WERI-Rb-1 (cell line): ENCODE measurements at regions not wholly inside any gene's neighbourhood (a gene's known extent, or its start where the extent isn't known, plus 50 kb on each side); places are given as distances from the start of the nearest gene placed in this dataset.

Experiments used
- DNase-seq: peaks from one replicate; pipeline ENCODE4 v3.0.0-alpha.2; 2020
- H3K27ac ChIP-seq: fragments of 250-450 bp; sonication (Bioruptor Pico); 2 replicates; pipeline ENCODE4 v1.5.1; 2020; ENCODE audit warnings: mild to moderate bottlenecking, moderate library complexity
- H3K27me3 ChIP-seq: fragments of 250-450 bp; sonication (Bioruptor Pico); 2 replicates; pipeline ENCODE4 v1.5.1; 2021; ENCODE audit warnings: mild to moderate bottlenecking, low read depth, moderate library complexity; ENCODE audit not compliant: insufficient read depth, severe bottlenecking
- H3K36me3 ChIP-seq: fragments of 250-450 bp; sonication (Bioruptor Pico); 2 replicates; pipeline ENCODE4 v1.5.1; 2020; ENCODE audit warnings: mild to moderate bottlenecking, moderate library complexity
- H3K4me3 ChIP-seq: 2 replicates; pipeline ENCODE4 v1.5.1; 2011; ENCODE audit warnings: low read depth, mild to moderate bottlenecking, control low read depth, low read length
- H3K9me3 ChIP-seq: fragments of 250-450 bp; sonication (Bioruptor Pico); 2 replicates; pipeline ENCODE4 v1.5.1; 2021; ENCODE audit warnings: mild to moderate bottlenecking, moderate library complexity; ENCODE audit not compliant: severe bottlenecking
- TF ChIP-seq, protein P1 (sequence below): IDR thresholded peaks from 2 replicates; pipeline ENCODE4 v1.5.1; 2011; ENCODE audit warnings: low read depth, mild to moderate bottlenecking, control low read depth, inconsistent platforms, low read length

DNA sequence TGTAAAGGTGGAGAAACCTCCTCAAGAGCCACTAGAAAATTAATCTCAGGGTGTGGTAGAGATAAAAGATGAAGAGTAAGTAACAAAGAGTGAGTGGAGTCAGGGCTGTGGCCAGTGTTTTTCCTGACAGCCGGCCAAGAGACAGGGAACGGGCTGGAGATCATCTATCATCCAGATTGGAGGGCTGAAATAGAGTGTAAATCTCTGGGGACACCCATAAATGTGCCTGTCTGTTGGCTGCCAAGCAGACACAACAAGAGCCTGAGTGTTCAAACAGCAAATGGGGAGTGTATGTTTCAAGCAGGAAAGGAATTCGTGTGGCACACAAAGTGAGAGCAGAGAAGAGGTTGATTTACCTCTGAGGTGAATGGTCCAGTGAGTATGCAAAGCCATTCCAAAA is 326.4 kb upstream of the KHDRBS2 start:
- Histone ChIP-seq H3K27ac (no peak overlapping the region), H3K9me3 (no peaks in the 10 kb centered on the region), H3K36me3 (no peaks in the 10 kb centered on the region), H3K27me3 (no peaks in the 10 kb centered on the region), H3K4me3 (no peak overlapping the region)
- no peak for DNase-seq
- TF ChIP-seq, protein P1, sequence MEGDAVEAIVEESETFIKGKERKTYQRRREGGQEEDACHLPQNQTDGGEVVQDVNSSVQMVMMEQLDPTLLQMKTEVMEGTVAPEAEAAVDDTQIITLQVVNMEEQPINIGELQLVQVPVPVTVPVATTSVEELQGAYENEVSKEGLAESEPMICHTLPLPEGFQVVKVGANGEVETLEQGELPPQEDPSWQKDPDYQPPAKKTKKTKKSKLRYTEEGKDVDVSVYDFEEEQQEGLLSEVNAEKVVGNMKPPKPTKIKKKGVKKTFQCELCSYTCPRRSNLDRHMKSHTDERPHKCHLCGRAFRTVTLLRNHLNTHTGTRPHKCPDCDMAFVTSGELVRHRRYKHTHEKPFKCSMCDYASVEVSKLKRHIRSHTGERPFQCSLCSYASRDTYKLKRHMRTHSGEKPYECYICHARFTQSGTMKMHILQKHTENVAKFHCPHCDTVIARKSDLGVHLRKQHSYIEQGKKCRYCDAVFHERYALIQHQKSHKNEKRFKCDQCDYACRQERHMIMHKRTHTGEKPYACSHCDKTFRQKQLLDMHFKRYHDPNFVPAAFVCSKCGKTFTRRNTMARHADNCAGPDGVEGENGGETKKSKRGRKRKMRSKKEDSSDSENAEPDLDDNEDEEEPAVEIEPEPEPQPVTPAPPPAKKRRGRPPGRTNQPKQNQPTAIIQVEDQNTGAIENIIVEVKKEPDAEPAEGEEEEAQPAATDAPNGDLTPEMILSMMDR: no peak

DNA sequence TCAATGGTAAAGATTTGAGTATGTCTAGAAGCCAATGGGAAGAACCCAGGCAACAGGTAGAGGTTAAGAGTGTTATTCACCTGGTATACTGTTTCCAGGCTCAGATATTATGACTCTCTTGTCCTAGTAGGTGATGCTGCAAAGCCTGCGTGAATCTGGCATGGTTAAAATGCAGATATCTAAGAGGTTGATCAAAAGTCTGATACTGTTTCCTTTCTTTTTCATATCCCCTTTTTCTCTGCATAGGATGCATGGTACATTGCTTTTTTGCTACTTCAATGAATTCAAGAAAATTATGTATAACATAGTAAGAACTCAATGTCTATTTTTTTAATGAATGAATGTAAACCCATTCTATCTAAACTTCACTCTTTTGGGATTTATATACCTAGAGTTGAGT is 284.3 kb upstream of the KHDRBS2 start:
- Histone ChIP-seq H3K36me3 (no peaks in the 10 kb centered on the region), H3K9me3 (no peaks in the 10 kb centered on the region), H3K27me3 (peaks cover 6% of the 10 kb centered on the region), H3K27ac (no peak overlapping the region), H3K4me3 (no peak overlapping the region)
- TF ChIP-seq, protein P1: no peak
- no peak for DNase-seq

DNA sequence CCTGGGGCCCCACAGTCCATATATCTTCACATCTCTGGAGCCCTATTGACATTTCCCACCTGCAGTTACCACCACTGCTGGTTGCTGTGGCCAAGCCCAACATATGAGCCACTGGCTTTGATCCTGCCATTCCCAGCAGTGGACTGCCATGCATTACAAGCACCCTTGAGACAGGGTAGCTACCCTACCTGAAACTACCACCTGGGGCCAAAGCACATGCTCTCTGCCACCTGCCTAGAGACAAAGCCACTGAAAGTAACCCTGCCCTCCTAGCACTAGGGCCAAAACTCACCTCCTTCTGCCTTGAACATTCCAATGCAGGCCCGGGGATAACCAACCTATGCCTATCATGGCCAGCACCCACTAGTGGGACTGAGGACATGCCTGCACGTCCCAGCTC is 255.5 kb upstream of the KHDRBS2 start:
- DNase-seq: no peak
- H3K4me3 ChIP-seq: no peak overlapping the region
- no peaks in the 10 kb centered on the region for H3K36me3 ChIP-seq
- TF ChIP-seq, protein P1: no peak
- peaks cover 21% of the 10 kb centered on the region for H3K27me3 ChIP-seq
- H3K9me3 ChIP-seq: no peaks in the 10 kb centered on the region
- H3K27ac ChIP-seq: no peak overlapping the region

DNA sequence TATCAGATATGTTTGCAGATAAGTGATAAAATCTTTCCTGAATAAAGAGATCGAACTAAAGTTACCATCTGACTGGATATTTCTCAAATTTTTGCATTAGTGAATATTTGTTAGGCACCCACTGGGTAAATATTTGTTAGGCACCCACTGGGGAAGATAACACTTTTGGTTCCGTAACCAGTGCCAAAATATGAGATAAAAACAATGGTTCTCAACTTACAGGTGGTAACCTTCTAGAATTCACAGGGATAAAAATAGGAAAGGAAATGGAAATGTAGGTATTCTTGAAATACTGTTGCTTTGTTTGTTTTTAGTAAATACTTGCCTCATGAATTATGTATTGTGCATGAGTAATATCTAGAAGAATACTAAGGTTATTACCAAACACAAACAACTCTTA is 245.0 kb upstream of the KHDRBS2 start:
- TF ChIP-seq, protein P1: no peak
- H3K9me3 ChIP-seq: no peaks in the 10 kb centered on the region
- DNase-seq: no peak
- no peak overlapping the region for H3K27ac ChIP-seq
- no peaks in the 10 kb centered on the region for H3K36me3 ChIP-seq
- H3K27me3 ChIP-seq: peaks cover 21% of the 10 kb centered on the region
- no peak overlapping the region for H3K4me3 ChIP-seq

DNA sequence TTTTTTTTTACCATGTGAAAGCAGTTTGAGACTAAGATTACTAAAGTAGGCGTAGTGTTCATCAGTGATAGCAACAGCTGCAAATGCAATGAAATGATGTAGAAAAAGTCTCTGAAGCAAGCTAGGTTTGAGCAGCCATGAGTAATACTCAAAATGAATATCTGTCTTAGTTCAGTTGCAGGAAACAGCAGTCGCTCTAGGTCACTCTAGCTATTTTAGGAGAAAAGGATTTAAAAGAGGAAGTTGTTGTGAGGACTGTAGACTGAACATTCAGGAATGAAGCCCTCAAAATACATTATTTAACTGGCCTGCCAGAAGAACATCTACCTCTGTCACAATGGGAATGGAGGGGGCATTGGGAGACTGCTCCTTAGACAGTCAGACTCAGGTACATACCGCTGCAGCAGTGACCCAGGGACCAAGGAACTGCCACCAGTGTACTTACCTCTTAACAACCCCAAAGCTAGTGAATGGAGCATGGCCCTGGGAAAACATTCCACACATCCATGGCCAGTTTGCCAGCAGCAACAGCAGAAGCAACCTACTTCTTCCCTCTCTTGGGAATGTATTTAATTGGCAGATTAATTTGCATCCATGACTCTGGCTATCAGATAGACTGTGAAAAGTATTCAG is 243.0 kb upstream of the KHDRBS2 start:
- DNase-seq: no peak
- peaks cover 18% of the 10 kb centered on the region for H3K27me3 ChIP-seq
- H3K9me3 ChIP-seq: no peaks in the 10 kb centered on the region
- H3K27ac ChIP-seq: no peak overlapping the region
- no peak overlapping the region for H3K4me3 ChIP-seq
- TF ChIP-seq, protein P1: no peak
- no peaks in the 10 kb centered on the region for H3K36me3 ChIP-seq

DNA sequence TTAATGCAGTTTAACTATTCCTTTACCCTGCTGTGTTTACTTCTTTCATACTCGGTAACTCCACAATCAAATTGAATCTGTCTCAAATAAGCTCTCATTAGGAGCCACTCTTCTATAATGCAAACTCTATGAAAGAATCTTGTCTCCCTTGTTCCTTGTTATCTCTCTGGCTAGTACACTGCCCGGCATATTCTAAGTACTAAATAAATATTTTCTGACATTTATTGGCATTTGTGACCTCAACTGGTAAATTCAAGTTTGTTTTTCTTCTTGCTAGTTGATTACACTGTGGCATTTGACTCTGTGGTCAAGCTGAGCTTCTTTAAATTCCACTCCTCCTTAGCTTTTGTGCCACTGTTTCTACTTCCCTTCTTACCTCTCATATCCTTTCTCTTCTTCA is 237.6 kb upstream of the KHDRBS2 start:
- Histone ChIP-seq H3K36me3 (no peaks in the 10 kb centered on the region), H3K9me3 (no peaks in the 10 kb centered on the region), H3K27ac (no peak overlapping the region), H3K4me3 (no peak overlapping the region), H3K27me3 (peaks cover 31% of the 10 kb centered on the region)
- TF ChIP-seq, protein P1: no peak
- no peak for DNase-seq
